Mesenchymal stem cell (in vitro differentiated cells and primary cell): ENCODE measurements at regions not wholly inside any gene's neighbourhood (a gene's known extent, or its start where the extent isn't known, plus 50 kb on each side); places are given as distances from the start of the nearest gene placed in this dataset.
"Not testable (repeated sequence)": the region's sequence is repeated elsewhere in the genome, so short reads cannot be mapped to it uniquely, and the experiment has no call there.

Source experiments
- DNase-seq: peaks from one replicate; pipeline ENCODE4 v3.0.0-alpha.2; 2013
- H2AFZ ChIP-seq: one replicate; pipeline ENCODE4 v1.6.1; 2013; ENCODE audit warnings: low read depth, mild to moderate bottlenecking, control low read depth, inconsistent platforms, low read length, moderate library complexity
- H2AK5ac ChIP-seq: 2 replicates; pipeline ENCODE4 v1.6.1; 2013; ENCODE audit warnings: low read length, moderate library complexity, mild to moderate bottlenecking, inconsistent platforms; ENCODE audit not compliant: severe bottlenecking
- H2BK120ac ChIP-seq: one replicate; pipeline ENCODE4 v1.6.1; 2013; ENCODE audit warnings: low read depth, mild to moderate bottlenecking, inconsistent platforms, low read length, moderate library complexity
- H2BK12ac ChIP-seq, 2 experiments: one replicate each; pipeline ENCODE4 v1.6.1; 2013; ENCODE audit warnings: inconsistent platforms in 2 of 2, low read length in 2 of 2, mild to moderate bottlenecking in 2 of 2, moderate library complexity in 2 of 2, control low read depth in 1 of 2
- H2BK15ac ChIP-seq: one replicate; pipeline ENCODE4 v1.6.1; 2013; ENCODE audit warnings: mild to moderate bottlenecking, low read depth, inconsistent platforms; ENCODE audit not compliant: poor library complexity, severe bottlenecking
- H2BK5ac ChIP-seq: 2 replicates; pipeline ENCODE4 v1.6.1; 2013; ENCODE audit warnings: low read depth, mild to moderate bottlenecking, low read length, control low read depth, inconsistent platforms; ENCODE audit not compliant: poor library complexity, severe bottlenecking
- H3K14ac ChIP-seq, 2 experiments: one replicate each; pipeline ENCODE4 v1.6.1; 2013; ENCODE audit warnings: inconsistent platforms in 2 of 2, low read length in 2 of 2, control low read depth in 1 of 2, mild to moderate bottlenecking in 1 of 2, moderate library complexity in 1 of 2
- H3K18ac ChIP-seq, 2 experiments: one replicate each; pipeline ENCODE4 v1.6.1; 2013; ENCODE audit warnings: inconsistent platforms in 2 of 2, low read length in 2 of 2, control low read depth in 1 of 2, low read depth in 1 of 2, mild to moderate bottlenecking in 1 of 2
- H3K23ac ChIP-seq, 2 experiments: one replicate each; pipeline ENCODE4 v1.6.1; 2013; ENCODE audit warnings: inconsistent platforms in 2 of 2, low read length in 2 of 2, mild to moderate bottlenecking in 2 of 2, moderate library complexity in 2 of 2, control low read depth in 1 of 2
- H3K27ac ChIP-seq: 2 replicates; pipeline ENCODE4 v1.5.1; 2013; ENCODE audit warnings: mild to moderate bottlenecking, moderate library complexity, low read length, control low read depth, inconsistent platforms; ENCODE audit not compliant: poor library complexity, severe bottlenecking
- H3K27me3 ChIP-seq, 2 experiments: 2 replicates each; pipeline versions ENCODE4 v1.6.1 to v1.7.0; 2013; ENCODE audit warnings: low read length in 2 of 2, mild to moderate bottlenecking in 2 of 2, moderate library complexity in 2 of 2, control low read depth in 1 of 2, inconsistent platforms in 1 of 2; ENCODE audit not compliant: control insufficient read depth in 1 of 2, insufficient read depth in 1 of 2
- H3K36me3 ChIP-seq, 2 experiments: 2 replicates each; pipeline versions ENCODE4 v1.6.1 to v1.7.0; 2013; ENCODE audit warnings: low read length in 2 of 2, control low read depth in 1 of 2, inconsistent platforms in 1 of 2, low read depth in 1 of 2, mild to moderate bottlenecking in 1 of 2; ENCODE audit not compliant: insufficient read depth in 2 of 2, control insufficient read depth in 1 of 2
- H3K4ac ChIP-seq, 2 experiments: one replicate each; pipeline ENCODE4 v1.6.1; 2013; ENCODE audit warnings: inconsistent platforms in 2 of 2, low read length in 2 of 2, mild to moderate bottlenecking in 2 of 2, moderate library complexity in 2 of 2, control low read depth in 1 of 2, low read depth in 1 of 2
- H3K4me1 ChIP-seq: 2 replicates; pipeline ENCODE4 v1.6.1; 2013; ENCODE audit warnings: low read depth, low read length, control low read depth; ENCODE audit not compliant: control insufficient read depth, insufficient read depth
- H3K4me2 ChIP-seq: 2 replicates; pipeline ENCODE4 v1.6.1; 2013; ENCODE audit warnings: low read length, mild to moderate bottlenecking, inconsistent platforms; ENCODE audit not compliant: poor library complexity, severe bottlenecking
- H3K4me3 ChIP-seq, 2 experiments: 2 replicates each; pipeline versions ENCODE4 v1.5.1 to v1.7.0; 2013; ENCODE audit warnings: low read length in 2 of 2, mild to moderate bottlenecking in 2 of 2, control low read depth in 1 of 2, low read depth in 1 of 2; ENCODE audit not compliant: insufficient read depth in 1 of 2
- H3K79me1 ChIP-seq: replicated peaks from 2 replicates; pipeline ENCODE4 v1.6.1; 2013; ENCODE audit warnings: mild to moderate bottlenecking, control low read depth, low read length, inconsistent platforms; ENCODE audit not compliant: poor library complexity, severe bottlenecking
- H3K9ac ChIP-seq: 2 replicates; pipeline ENCODE4 v1.7.0; 2013; ENCODE audit warnings: mild to moderate bottlenecking, low read length, moderate library complexity
- H3K9me3 ChIP-seq: 2 replicates; pipeline ENCODE4 v1.7.0; 2013; ENCODE audit warnings: mild to moderate bottlenecking, low read length; ENCODE audit not compliant: control insufficient read depth
- H4K8ac ChIP-seq: one replicate; pipeline ENCODE4 v1.6.1; 2013; ENCODE audit warnings: inconsistent platforms, mild to moderate bottlenecking, low read length, moderate library complexity
- H4K91ac ChIP-seq: one replicate; pipeline ENCODE4 v1.6.1; 2013; ENCODE audit warnings: mild to moderate bottlenecking, low read length, inconsistent platforms
- WGBS: methylation state at CpG from one replicate; pipeline ENCODE4 v1.1.7; 2013; ENCODE audit warnings: mixed read lengths; 5-methylcytosine and 5-hydroxymethylcytosine counted together

DNA sequence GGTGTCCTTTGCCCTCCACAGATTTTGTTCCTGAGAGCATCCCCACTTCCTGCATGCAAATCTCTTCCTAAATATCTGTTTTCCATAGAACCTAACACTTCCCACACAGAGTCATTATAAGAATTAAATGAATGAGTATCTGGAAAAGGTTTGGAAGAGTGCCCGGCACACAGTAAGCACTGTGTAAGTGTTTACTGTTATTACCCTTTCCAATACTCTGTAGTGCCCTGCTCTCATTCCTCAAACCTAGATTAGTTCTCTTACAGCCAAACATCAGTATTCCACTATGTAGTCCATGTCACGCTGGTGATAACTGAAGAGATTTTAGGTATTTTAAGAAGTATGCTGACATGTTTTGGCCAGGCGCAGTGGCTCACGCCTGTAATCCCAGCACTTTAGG, 57.3 kb upstream of the PHF21A start:
- DNase-seq = no peak
- peaks cover 45 to 48% of the 10 kb centered on the region in 2 experiments for H3K27me3 ChIP-seq
- peaks cover 5% of the 10 kb centered on the region for H3K9me3 ChIP-seq

DNA sequence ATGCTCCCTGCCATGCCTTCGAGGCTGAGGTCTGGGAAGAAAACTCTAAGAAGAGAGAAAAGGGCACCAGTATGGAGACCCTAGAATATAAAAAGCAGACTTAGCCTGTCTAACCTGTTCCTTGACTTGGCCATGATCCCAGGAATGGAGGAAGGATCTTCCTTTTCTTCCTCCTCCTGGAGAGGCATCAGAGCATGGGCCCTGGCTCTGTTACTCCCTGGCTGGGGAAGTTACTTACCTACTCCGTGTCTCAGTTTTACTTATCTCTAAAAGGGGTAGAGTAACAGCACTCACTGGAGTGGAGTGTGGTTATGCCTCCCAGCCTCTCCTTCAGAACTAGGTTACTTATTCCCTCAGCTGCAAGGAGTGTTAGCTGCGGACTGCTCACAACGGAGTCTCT, 55.2 kb upstream of the PHF21A start:
- 88% methylated on average over 3 of the region's 4 CpGs for WGBS
- no peak overlapping the region for H4K8ac ChIP-seq

More for the DNA sequence above, 57.3 kb upstream of the PHF21A start:
- no peak overlapping the region for H2AK5ac ChIP-seq
- H3K4me2 ChIP-seq = no peak overlapping the region
- H3K27ac ChIP-seq = no peak overlapping the region
- no peak overlapping the region for H2AFZ ChIP-seq
- H2BK5ac ChIP-seq = no peak overlapping the region
- WGBS = 97% methylated on average over 4 of the region's 4 CpGs
- H3K4me3 ChIP-seq = no peak overlapping the region
- no peak overlapping the region for H3K18ac ChIP-seq
- H3K36me3 ChIP-seq = no peaks in the 10 kb centered on the region
- no peak overlapping the region for H4K8ac ChIP-seq
- H3K14ac ChIP-seq = no peak overlapping the region
- H2BK12ac ChIP-seq = no peak overlapping the region
- no peak overlapping the region for H3K4ac ChIP-seq
- peaks cover under 1% of the 10 kb centered on the region for H3K4me1 ChIP-seq
- H3K79me1 ChIP-seq = no peaks in the 10 kb centered on the region
- H3K23ac ChIP-seq = no peak overlapping the region
- H4K91ac ChIP-seq = no peak overlapping the region
- H2BK120ac ChIP-seq = no peak overlapping the region
- no peak overlapping the region for H3K9ac ChIP-seq
- no peak overlapping the region for H2BK15ac ChIP-seq

DNA sequence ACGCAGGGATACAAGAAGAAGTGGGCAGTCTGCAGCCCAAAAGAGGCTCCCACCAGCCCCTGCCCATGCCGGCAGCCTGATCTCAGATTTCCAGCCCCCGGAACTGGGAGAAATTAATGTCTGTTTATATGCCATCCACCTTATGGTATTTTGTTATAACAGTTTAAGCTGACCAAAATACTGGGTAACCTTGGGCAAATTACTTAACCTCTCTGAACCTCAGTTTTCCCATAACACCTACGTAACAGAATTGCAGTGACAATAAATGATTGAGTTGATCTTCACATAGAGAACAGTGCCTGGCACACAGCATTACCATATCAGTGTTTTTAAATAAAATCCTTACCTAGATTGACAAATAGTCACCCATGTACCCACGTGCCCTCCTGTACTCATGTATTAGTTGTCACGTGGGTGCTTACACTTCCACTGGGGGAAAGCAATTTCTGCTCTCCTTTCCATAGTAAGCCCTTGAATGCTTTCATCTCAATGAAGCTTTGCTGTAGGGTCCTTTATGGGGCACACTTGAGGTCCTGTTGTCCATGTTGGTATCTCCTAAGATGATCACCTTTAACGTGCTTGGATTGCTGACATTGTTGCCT, 54.2 kb upstream of the PHF21A start:
- H3K36me3 ChIP-seq = no peaks in the 10 kb centered on the region
- 91% methylated on average over 6 of the region's 7 CpGs for WGBS

More for the DNA sequence above, 55.2 kb upstream of the PHF21A start:
- Histone ChIP-seq H3K18ac (no peak overlapping the region), H4K91ac (no peak overlapping the region), H3K14ac (no peak overlapping the region), H3K4ac (no peak overlapping the region), H3K27ac (no peak overlapping the region), H3K79me1 (no peaks in the 10 kb centered on the region), H2AK5ac (no peak overlapping the region), H2BK12ac (no peak overlapping the region), H3K4me1 (no peaks in the 10 kb centered on the region), H3K36me3 (no peaks in the 10 kb centered on the region), H2AFZ (no peak overlapping the region), H3K4me3 (no peak overlapping the region), H3K27me3 (peaks cover 34 to 38% of the 10 kb centered on the region in 2 experiments), H2BK5ac (no peak overlapping the region), H2BK15ac (no peak overlapping the region), H3K9me3 (no peaks in the 10 kb centered on the region), H2BK120ac (no peak overlapping the region), H3K23ac (no peak overlapping the region), H3K9ac (no peak overlapping the region), H3K4me2 (no peak overlapping the region)
- no peak for DNase-seq

DNA sequence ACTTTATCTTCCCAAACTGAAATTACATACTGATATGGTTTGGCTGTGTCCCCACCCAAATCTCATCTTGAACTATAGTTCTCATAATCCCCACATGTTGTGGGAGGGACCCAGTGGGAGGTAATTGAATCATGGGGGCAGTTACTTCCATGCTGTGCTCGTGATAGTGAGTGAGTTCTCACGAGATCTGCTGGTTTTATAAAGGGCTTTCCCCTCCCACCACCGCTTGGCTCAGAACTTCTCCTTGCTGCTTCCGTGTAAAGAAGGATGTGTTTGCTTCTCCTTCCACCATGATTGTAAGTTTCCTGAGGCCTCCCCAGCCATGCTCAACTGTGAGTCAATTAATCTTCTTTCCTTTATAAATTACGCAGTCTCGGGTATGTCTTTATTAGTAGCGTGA, 50.4 kb upstream of the PHF21A start:
- 71% methylated on average over 7 of the region's 7 CpGs for WGBS
- not testable (repeated sequence) for H3K9ac ChIP-seq, H2AK5ac ChIP-seq, H3K4ac ChIP-seq, H4K91ac ChIP-seq, H2BK5ac ChIP-seq, H2BK120ac ChIP-seq, H3K36me3 ChIP-seq, H3K4me1 ChIP-seq, H3K27ac ChIP-seq, H4K8ac ChIP-seq, H3K4me3 ChIP-seq, H3K23ac ChIP-seq, H2BK15ac ChIP-seq, H3K79me1 ChIP-seq, H3K9me3 ChIP-seq, H3K14ac ChIP-seq, H2AFZ ChIP-seq, H2BK12ac ChIP-seq, H3K4me2 ChIP-seq, DNase-seq, H3K18ac ChIP-seq
- H3K27me3 ChIP-seq = peaks cover 25 to 32% of the 10 kb centered on the region in 2 experiments

More for the DNA sequence above, 54.2 kb upstream of the PHF21A start:
- no peak overlapping the region for H3K4me2 ChIP-seq
- no peak overlapping the region for H3K14ac ChIP-seq
- no peak overlapping the region for H3K27ac ChIP-seq
- no peak overlapping the region for H3K4me3 ChIP-seq
- no peaks in the 10 kb centered on the region for H3K9me3 ChIP-seq
- no peak overlapping the region for H2AK5ac ChIP-seq
- H4K8ac ChIP-seq = no peak overlapping the region
- DNase-seq = no peak
- no peak overlapping the region for H2BK12ac ChIP-seq
- no peak overlapping the region for H3K23ac ChIP-seq
- no peaks in the 10 kb centered on the region for H3K79me1 ChIP-seq
- no peak overlapping the region for H2BK120ac ChIP-seq
- no peaks in the 10 kb centered on the region for H3K4me1 ChIP-seq
- H2BK15ac ChIP-seq = no peak overlapping the region
- no peak overlapping the region for H3K4ac ChIP-seq
- peaks cover 34 to 41% of the 10 kb centered on the region in 2 experiments for H3K27me3 ChIP-seq
- H2AFZ ChIP-seq = no peak overlapping the region
- H2BK5ac ChIP-seq = no peak overlapping the region
- no peak overlapping the region for H3K18ac ChIP-seq
- H3K9ac ChIP-seq = no peak overlapping the region
- H4K91ac ChIP-seq = no peak overlapping the region
